GM19193 (cell line): ENCODE measurements at regions not wholly inside any gene's neighbourhood (a gene's known extent, or its start where the extent isn't known, plus 50 kb on each side); places are given as distances from the start of the nearest gene placed in this dataset.

ENCODE experiments used
- POLR2A ChIP-seq: IDR thresholded peaks from 4 replicates; pipeline ENCODE4 v1.6.1; 2011; ENCODE audit not compliant: insufficient read depth, insufficient read length; ENCODE audit errors: extremely low read depth

DNA sequence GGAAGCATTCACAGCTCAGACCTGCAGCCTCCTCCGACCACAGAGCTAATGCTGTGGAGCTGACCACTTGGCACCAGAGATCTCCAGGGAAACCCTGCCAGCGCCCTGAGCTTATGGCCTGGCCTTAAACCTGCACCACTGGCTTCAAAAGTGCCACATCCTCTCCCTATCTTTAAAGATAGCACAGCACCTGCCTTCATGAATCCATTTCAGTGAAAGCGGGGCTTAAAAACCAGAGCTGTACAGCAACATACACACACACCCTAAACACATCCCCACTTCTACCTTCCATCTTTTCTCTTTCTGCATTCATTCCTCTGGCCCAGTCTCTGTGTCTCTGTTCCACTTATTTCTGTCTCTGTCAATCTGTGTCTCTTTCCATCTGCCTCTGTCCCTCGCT, 59.8 kb upstream of the CCDC167 start:
- no peak for TF ChIP-seq POLR2A

GRCh38 chr6:37559050-37559449, 59.4 kb upstream of the CCDC167 start:
- TF ChIP-seq POLR2A: no peak

GRCh38 chr6:37558646-37559045, 59.0 kb upstream of the CCDC167 start:
- no peak for TF ChIP-seq POLR2A

GRCh38 chr6:37558168-37558567, 58.5 kb upstream of the CCDC167 start:
- TF ChIP-seq POLR2A: no peak

DNA sequence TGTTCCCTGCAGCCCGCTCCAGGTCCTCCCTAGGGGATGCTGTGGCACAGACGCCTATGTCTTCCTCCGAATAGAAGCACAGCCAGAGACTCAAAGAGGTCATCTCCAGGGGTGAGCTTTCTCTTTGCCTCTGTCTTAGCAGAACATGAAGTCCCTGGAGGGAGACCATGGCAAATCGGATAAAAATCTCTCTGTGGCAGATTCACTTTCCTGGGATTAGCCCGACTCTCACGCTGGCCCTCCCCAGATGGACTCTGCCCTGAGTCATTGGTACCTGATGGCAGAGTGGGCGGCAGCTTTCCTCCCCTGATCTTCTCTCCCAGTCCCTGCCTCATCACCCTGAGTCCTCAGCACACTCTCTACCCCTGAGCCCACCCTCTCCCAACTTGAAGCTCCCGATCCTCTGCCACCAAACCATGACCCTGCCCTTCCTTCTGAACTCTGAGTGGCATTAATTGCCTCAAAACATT, 58.0 kb upstream of the CCDC167 start:
- no peak for TF ChIP-seq POLR2A

DNA sequence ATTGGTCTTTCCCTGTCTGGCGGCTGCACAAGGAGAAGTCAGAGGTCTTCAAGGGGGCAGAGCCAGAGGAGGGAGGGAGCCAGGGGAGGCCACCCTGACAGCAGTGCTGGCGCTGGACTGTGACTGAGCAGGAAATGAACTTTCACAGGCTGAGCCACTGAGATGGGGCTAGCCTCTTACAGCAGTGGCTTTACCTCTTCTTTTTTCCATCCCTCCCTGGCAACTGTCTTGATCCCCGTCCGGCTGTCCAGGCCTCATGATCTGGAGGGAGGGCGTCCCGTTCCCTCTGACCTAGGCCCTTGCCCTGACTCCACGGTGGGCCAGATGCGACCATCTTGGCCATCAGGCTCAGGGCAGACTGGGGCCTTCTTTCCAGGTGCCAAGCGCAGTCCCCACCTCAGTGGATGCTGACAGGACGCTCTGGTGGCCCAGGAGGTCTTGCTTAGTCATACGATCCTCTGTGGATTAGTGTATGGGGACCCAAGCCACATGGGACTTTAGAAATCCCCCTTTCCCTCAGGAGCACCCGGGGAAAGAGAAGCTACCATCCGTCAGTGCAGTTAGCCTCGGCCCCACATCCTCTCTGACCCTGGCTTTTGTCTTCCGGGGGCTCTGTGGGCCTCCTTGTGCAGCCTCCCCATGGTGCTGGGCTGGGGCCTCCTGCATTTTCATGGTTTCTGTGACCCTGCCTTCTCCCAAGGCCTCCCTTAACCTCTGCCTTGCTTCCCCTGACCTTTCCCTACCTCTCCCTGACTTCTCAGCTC, 57.4 kb upstream of the CCDC167 start:
- peak; percentile 63 for TF ChIP-seq POLR2A

- TF ChIP-seq POLR2A: peak; percentile 66
Observed at GRCh38 chr6:37555040-37555781, 55.5 kb upstream of the CCDC167 start.

DNA sequence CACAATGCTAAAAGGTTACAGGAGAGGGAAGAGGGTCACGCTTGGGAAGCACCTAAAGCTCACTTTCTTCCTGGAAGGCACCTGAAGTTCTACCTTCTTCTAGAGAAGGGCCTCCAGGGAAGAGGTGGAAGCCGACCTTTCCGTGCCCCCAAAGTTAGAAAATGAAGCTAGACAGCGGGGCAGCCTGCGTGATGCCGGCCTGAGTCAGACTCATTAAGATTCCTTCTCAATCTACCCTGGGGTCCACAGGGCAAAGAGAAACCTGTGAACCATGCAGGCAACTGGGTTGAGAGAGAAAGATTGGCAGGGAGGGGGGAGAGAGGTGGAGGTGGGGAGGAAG, 54.8 kb upstream of the CCDC167 start:
- no peak for TF ChIP-seq POLR2A

GRCh38 chr6:37552267-37552666, 52.6 kb upstream of the CCDC167 start:
- no peak for TF ChIP-seq POLR2A

DNA sequence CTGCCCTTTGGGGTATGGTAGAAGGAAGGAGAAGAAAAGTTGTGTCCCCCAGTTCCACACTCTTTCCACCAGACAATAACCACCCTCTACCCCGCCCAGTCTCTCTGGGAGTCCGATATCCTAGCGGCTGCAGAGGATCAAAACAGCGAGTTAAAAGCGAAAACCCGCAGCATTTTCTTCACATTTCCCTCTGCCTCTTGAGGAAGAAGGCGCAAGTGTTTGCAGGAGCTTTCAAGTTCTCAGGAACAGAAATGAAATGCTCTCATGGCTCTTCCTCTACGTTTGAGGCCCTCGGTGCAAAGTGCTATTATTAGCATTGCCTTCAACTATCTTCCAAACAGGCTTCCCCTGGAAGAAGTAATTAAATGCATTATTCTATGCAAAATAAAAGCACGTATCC, 52.2 kb upstream of the CCDC167 start:
- TF ChIP-seq POLR2A: no peak

DNA sequence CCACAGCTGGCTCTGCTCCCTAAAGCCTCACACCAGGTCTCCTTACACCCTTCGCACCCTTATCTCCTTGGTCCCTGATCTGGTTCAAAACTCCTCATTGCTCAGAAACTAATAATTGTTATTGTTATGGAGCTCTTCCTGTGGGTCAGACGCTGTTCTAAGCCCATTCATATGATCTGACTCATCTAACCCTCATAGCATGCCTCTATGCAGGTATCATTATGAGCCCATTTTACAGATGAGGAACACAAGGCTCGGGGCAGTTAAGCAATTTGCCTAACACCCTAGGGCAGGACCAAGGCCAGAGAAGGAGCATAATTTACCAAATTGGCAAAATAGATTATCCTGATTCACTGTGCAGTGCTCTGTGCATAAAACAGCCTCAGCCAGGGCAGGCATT, 51.8 kb upstream of the CCDC167 start:
- no peak for TF ChIP-seq POLR2A

DNA sequence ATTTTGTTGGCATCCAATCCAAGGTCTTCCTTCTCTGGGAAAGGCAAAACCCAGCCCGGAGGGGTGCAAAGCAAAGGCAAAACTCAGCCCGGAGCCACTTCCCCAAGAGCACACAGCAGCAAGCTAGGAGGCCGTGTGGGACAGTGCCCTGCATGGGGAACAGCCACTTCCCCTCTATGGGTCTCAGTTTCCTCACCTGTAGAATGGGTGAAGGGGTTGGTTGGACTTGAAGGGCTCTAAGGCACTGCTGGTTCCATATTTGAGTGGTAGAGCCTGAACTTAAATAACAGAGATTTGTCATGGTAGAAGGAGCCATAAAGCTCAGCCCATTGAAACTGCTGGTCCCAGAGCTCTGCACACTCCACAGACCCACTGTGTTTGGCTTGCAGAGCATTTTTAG, 51.3 kb upstream of the CCDC167 start:
- TF ChIP-seq POLR2A: no peak

DNA sequence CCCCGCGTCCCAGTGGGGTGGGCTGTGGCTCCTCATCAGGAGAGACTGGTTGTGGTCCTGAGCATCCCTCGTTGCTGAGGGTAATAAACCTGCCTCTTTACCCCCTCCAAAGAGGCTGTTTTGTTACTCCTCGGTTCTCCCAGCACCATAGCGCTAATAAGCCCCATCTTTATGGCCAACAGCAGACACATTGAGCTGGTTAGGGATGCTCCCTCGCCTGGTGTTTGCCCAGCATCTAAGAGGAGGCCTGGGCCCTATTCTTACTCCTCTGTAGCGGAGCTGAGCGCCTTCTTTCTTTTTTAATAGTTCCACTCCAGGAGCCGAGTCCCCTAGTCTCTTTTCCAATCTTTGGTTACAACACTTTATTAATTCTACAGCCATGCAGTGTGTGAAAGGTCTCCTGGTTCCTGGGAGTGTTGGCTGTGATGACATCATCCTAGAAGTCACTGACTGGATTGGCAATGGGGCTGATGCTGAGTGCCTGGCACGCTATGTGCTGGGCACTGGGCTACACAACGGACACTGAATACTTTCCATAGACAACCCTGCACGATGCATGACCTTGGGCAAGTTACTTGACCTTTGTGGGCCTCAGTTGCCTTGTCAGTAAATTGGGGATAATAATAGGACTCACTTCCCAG, 50.6 kb upstream of the CCDC167 start:
- no peak for TF ChIP-seq POLR2A

DNA sequence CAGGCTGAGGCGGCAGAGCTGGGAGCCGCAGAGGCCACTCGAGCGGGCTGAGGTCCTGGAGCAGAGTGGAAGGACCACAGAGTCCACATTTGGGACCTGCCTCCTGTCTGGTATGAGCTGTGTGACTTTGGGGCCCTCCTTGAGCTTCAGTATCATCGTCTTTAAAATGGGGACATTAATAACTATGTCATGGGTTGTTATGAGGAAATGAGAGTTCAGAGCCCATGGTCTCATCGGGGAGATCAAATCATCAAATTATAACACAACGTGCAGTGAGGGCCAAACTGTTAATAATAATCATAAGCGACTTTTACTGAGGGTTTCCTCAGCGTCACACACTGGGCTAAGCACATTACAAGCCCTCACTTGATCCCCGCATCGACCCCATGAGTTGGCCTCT, 49.9 kb upstream of the CCDC167 start:
- TF ChIP-seq POLR2A: no peak
